ENCODE measurements at regions not wholly inside any gene's neighbourhood (a gene's known extent, or its start where the extent isn't known, plus 50 kb on each side); places are given as distances from the start of the nearest gene placed in this dataset.

GRCh38 chr12:105970885-105971284, 167.9 kb downstream of the NUAK1 start:
- TF ChIP-seq CTCF (conservative IDR thresholded peaks at IDR 0.05 in 1 of 2, IDR thresholded peaks at IDR 0.05 in 1 of 2; ENCODE audit: low read depth in 1 of 2, low read length in 2 of 2) (no peak), EZH2 (IDR thresholded peaks at IDR 0.05; ENCODE audit: low read length, missing control alignments) (no peak)

Measured in fibroblast of lung (primary cell).